ENCODE measurements at regions not wholly inside any gene's neighbourhood (a gene's known extent, or its start where the extent isn't known, plus 50 kb on each side); places are given as distances from the start of the nearest gene placed in this dataset.

DNA sequence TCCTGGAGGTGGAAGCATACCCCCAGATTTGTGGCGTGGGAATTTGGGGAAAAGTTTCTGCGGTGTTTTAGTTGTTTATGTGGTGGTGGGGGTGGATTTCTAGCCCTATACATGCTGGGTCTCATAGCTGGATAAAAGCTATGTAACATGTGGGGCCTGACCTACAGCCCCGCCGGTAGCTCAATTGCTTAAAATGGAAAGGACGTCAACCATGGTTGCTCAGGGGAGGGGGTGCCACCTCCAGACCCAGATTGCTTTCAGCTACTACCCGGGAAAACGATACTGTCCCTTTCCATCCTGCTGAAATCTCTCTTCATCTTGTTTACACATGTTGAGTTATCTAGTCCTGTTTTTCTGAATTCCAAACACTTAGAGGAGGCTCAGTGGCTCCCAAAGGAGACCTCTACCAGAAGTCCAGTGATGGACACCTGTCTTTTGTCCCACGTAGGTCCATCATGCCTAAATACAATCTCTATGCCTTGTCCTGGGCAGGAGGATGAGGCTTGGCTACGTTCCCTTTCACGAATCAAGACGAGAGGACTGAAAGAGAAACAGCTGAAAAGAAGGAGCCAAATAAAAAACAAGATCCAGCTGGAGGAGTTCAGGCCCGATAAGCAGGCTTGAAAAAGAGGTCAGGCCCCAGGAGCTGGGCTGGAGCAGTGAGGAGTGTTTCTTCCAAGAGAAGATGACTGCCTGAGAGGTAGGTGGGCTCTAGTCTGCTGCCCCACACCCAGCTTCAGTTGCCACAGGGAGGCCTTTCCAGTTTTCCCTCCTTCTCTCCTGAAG is 72.1 kb upstream of the TPRG1 start:
- ATAC-seq = no peak
- no peak for TF ChIP-seq RARB (CRISPR knock-in tag; IDR thresholded peaks at IDR 0.05)
- TF ChIP-seq PPARA (CRISPR knock-in tag; IDR thresholded peaks at IDR 0.05; ENCODE audit: borderline replicate concordance) = no peak
- TF ChIP-seq, protein P1, sequence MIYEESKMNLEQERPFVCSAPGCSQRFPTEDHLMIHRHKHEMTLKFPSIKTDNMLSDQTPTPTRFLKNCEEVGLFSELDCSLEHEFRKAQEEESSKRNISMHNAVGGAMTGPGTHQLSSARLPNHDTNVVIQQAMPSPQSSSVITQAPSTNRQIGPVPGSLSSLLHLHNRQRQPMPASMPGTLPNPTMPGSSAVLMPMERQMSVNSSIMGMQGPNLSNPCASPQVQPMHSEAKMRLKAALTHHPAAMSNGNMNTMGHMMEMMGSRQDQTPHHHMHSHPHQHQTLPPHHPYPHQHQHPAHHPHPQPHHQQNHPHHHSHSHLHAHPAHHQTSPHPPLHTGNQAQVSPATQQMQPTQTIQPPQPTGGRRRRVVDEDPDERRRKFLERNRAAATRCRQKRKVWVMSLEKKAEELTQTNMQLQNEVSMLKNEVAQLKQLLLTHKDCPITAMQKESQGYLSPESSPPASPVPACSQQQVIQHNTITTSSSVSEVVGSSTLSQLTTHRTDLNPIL (CRISPR knock-in tag; IDR thresholded peaks at IDR 0.05; ENCODE audit: low read depth) = no peak
- TF ChIP-seq ZFP3 (CRISPR knock-in tag; IDR thresholded peaks at IDR 0.05) = no peak
- TF ChIP-seq ZNF8 (CRISPR knock-in tag; IDR thresholded peaks at IDR 0.05) = no peak
- TF ChIP-seq ARNTL (CRISPR knock-in tag; IDR thresholded peaks at IDR 0.05; ENCODE audit: borderline replicate concordance, low read depth) = no peak
- no peak for TF ChIP-seq POU6F1 (CRISPR knock-in tag; IDR thresholded peaks at IDR 0.05; ENCODE audit: borderline replicate concordance, low read depth)
- no peak for TF ChIP-seq ISL1 (CRISPR knock-in tag; IDR thresholded peaks at IDR 0.05)

DNA sequence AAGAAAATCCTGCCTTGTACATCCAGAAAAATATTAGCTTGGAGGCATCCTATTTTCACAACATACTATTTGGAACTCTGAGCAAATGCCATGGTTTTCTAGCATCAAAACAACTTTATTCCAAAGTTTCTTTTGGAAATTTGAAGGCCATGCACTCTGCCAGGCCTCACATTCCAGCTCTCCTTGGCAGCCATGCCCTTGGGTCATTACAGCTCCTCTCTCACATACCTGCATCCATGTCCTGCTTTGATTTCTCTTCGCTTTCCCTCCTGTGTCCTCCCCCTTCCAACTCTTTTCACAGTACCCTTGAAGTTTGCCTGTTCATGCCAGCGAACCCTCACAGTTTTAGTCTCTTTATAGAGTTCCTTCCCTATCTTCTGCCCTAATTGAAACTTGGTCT is 70.9 kb upstream of the TPRG1 start:
- ATAC-seq = no peak
- no peak for TF ChIP-seq ZFP30 (CRISPR knock-in tag; IDR thresholded peaks at IDR 0.05)
- no peak for TF ChIP-seq ZNF565 (CRISPR knock-in tag; conservative IDR thresholded peaks at IDR 0.05; ENCODE audit: low read depth)
- TF ChIP-seq ZFP3 (CRISPR knock-in tag; IDR thresholded peaks at IDR 0.05) = no peak
- TF ChIP-seq CSRNP3 (CRISPR knock-in tag; IDR thresholded peaks at IDR 0.05) = no peak
- no peak for TF ChIP-seq TOX (CRISPR knock-in tag; IDR thresholded peaks at IDR 0.05; ENCODE audit: borderline replicate concordance)

DNA sequence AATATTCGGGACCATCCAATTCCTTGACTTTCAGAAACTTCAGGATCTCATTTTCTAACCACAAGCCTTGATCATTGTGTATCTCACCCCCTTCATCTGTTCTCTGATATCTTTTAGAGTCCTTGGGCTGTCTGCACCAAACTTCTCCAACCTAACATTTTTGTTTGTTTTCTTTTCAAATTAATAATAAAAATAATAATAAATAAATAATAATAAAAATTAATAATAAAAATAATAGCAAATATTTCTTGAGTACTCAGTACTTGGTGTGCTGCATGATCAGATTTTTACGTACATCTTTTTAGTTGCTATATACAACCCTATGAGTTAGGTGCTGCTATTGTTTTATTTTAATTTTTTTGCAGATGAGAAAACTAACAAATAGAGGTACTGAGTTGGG is 70.2 kb upstream of the TPRG1 start:
- no peak for ATAC-seq
- TF ChIP-seq PATZ1 (CRISPR knock-in tag; IDR thresholded peaks at IDR 0.05; ENCODE audit: borderline replicate concordance) (no peak), ISL1 (CRISPR knock-in tag; IDR thresholded peaks at IDR 0.05) (no peak), RARB (CRISPR knock-in tag; IDR thresholded peaks at IDR 0.05) (no peak), ARNTL (CRISPR knock-in tag; IDR thresholded peaks at IDR 0.05; ENCODE audit: borderline replicate concordance, low read depth) (no peak), ZC3H10 (CRISPR knock-in tag; IDR thresholded peaks at IDR 0.05) (no peak), ZNF8 (CRISPR knock-in tag; IDR thresholded peaks at IDR 0.05) (no peak), PPARA (CRISPR knock-in tag; IDR thresholded peaks at IDR 0.05; ENCODE audit: borderline replicate concordance) (no peak), ZNF565 (CRISPR knock-in tag; conservative IDR thresholded peaks at IDR 0.05; ENCODE audit: low read depth) (no peak), GLIS3 (CRISPR knock-in tag; IDR thresholded peaks at IDR 0.05) (no peak), ZFP30 (CRISPR knock-in tag; IDR thresholded peaks at IDR 0.05) (no peak), CSDC2 (CRISPR knock-in tag; IDR thresholded peaks at IDR 0.05) (no peak), ZFP3 (CRISPR knock-in tag; IDR thresholded peaks at IDR 0.05) (no peak), BACH2 (CRISPR knock-in tag; IDR thresholded peaks at IDR 0.05; ENCODE audit: borderline replicate concordance) (no peak), TOX (CRISPR knock-in tag; IDR thresholded peaks at IDR 0.05; ENCODE audit: borderline replicate concordance) (no peak), OSR1 (CRISPR knock-in tag; IDR thresholded peaks at IDR 0.05) (no peak)
- TF ChIP-seq, protein P2, sequence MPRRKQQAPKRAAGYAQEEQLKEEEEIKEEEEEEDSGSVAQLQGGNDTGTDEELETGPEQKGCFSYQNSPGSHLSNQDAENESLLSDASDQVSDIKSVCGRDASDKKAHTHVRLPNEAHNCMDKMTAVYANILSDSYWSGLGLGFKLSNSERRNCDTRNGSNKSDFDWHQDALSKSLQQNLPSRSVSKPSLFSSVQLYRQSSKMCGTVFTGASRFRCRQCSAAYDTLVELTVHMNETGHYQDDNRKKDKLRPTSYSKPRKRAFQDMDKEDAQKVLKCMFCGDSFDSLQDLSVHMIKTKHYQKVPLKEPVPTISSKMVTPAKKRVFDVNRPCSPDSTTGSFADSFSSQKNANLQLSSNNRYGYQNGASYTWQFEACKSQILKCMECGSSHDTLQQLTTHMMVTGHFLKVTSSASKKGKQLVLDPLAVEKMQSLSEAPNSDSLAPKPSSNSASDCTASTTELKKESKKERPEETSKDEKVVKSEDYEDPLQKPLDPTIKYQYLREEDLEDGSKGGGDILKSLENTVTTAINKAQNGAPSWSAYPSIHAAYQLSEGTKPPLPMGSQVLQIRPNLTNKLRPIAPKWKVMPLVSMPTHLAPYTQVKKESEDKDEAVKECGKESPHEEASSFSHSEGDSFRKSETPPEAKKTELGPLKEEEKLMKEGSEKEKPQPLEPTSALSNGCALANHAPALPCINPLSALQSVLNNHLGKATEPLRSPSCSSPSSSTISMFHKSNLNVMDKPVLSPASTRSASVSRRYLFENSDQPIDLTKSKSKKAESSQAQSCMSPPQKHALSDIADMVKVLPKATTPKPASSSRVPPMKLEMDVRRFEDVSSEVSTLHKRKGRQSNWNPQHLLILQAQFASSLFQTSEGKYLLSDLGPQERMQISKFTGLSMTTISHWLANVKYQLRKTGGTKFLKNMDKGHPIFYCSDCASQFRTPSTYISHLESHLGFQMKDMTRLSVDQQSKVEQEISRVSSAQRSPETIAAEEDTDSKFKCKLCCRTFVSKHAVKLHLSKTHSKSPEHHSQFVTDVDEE (CRISPR knock-in tag; IDR thresholded peaks at IDR 0.05) = no peak
- TF ChIP-seq, protein P1 (CRISPR knock-in tag; IDR thresholded peaks at IDR 0.05; ENCODE audit: low read depth) = no peak
